Left hindlimb (tissue), 1 donor: ENCODE measurements at regions not wholly inside any gene's neighbourhood (a gene's known extent, or its start where the extent isn't known, plus 50 kb on each side); places are given as distances from the start of the nearest gene placed in this dataset.
"Not testable (repeated sequence)": the region's sequence is repeated elsewhere in the genome, so short reads cannot be mapped to it uniquely, and the experiment has no call there.

Source experiments
- DNase-seq: peaks from one replicate; pipeline ENCODE4 v3.0.0-alpha.2; 2018

GRCh38 chr12:73057428-73057827, 785.3 kb downstream of the TRHDE start:
- DNase-seq: no peak

- no peak for DNase-seq
Observed at GRCh38 chr12:73065913-73066312, 793.7 kb downstream of the TRHDE start.

GRCh38 chr12:73067616-73068015, 795.4 kb downstream of the TRHDE start:
- DNase-seq: no peak

- DNase-seq: no peak
Observed at GRCh38 chr12:73072214-73072613, 800.0 kb downstream of the TRHDE start.

- no peak for DNase-seq
Observed at GRCh38 chr12:73076760-73077159, 804.6 kb downstream of the TRHDE start.

GRCh38 chr12:73083736-73084135, 811.6 kb downstream of the TRHDE start:
- no peak for DNase-seq

- no peak for DNase-seq
Observed at GRCh38 chr12:73106296-73106695, 834.1 kb downstream of the TRHDE start.

GRCh38 chr12:73106896-73107295, 834.7 kb downstream of the TRHDE start:
- no peak for DNase-seq

- DNase-seq: no peak
Observed at GRCh38 chr12:73110816-73111215, 838.6 kb downstream of the TRHDE start.

GRCh38 chr12:73112035-73112816, 840.1 kb downstream of the TRHDE start:
- no peak for DNase-seq

- DNase-seq: no peak
Observed at GRCh38 chr12:73124480-73124879, 852.3 kb downstream of the TRHDE start.

- no peak for DNase-seq
Observed at GRCh38 chr12:73125148-73125547, 853.0 kb downstream of the TRHDE start.

- no peak for DNase-seq
Observed at GRCh38 chr12:73136386-73136785, 864.2 kb downstream of the TRHDE start.

- not testable (repeated sequence) for DNase-seq
Observed at GRCh38 chr12:73139642-73140041, 867.5 kb downstream of the TRHDE start.

GRCh38 chr12:73158341-73158740, 886.2 kb downstream of the TRHDE start:
- DNase-seq: no peak

- no peak for DNase-seq
Observed at GRCh38 chr12:73159954-73160353, 887.8 kb downstream of the TRHDE start.

GRCh38 chr12:73161970-73162369, 889.8 kb downstream of the TRHDE start:
- no peak for DNase-seq

GRCh38 chr12:73180734-73181133, 908.6 kb downstream of the TRHDE start:
- no peak for DNase-seq

- DNase-seq: no peak
Observed at GRCh38 chr12:73181244-73181643, 909.1 kb downstream of the TRHDE start.

GRCh38 chr12:73185403-73185802, 913.2 kb downstream of the TRHDE start:
- DNase-seq: no peak

- DNase-seq: no peak
Observed at GRCh38 chr12:73186272-73186671, 914.1 kb downstream of the TRHDE start.

GRCh38 chr12:73187765-73188164, 915.6 kb downstream of the TRHDE start:
- no peak for DNase-seq

- DNase-seq: no peak
Observed at GRCh38 chr12:73210548-73211204, 938.5 kb downstream of the TRHDE start.

GRCh38 chr12:73220951-73221350, 948.8 kb downstream of the TRHDE start:
- no peak for DNase-seq

- no peak for DNase-seq
Observed at GRCh38 chr12:73221398-73221797, 949.2 kb downstream of the TRHDE start.
